SW480 (cell line): ENCODE measurements at regions not wholly inside any gene's neighbourhood (a gene's known extent, or its start where the extent isn't known, plus 50 kb on each side); places are given as distances from the start of the nearest gene placed in this dataset.

Experiments used
- DNase-seq: peaks from one replicate; pipeline ENCODE4 v3.0.0-alpha.2; 2016; ENCODE audit warnings: low spot score

DNA sequence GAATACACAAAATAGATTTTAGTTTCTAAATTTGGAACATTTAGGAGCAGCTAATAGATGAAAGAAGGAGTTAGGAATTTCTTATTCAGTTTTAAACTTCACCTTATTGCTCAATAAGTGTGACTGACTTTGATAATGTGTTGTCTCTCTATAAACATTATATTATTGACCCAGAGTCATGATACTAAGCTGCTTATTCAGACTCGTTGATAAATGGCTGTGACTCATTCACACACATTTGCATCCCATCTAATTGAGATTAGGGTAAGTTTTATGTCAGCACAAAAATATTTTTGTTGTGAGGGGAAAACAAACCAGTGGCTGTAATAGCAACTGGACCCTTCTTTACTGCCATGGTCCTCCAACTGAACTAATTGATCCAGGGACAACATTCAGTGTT lies 137.6 kb downstream of the GOLIM4 start:
- no peak for DNase-seq

DNA sequence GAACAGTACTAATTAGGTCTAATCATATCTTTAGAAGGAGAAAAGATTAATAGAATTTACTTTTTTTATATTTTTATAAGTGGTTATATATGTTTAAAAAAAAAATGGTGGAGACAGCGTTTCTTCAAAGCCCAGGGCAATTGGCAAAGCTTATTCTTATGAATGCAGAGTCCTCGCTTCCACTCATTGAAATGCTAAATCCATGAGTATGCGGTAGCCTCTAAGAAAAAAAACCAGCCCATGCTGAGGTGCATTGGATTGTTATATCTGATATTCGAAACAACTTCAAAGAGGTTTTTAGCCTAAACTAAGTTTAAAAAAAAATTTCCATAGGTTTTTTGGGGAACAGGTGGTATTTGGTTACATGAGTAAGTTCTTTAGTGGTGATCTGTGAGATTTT lies 142.8 kb downstream of the GOLIM4 start:
- no peak for DNase-seq

DNA sequence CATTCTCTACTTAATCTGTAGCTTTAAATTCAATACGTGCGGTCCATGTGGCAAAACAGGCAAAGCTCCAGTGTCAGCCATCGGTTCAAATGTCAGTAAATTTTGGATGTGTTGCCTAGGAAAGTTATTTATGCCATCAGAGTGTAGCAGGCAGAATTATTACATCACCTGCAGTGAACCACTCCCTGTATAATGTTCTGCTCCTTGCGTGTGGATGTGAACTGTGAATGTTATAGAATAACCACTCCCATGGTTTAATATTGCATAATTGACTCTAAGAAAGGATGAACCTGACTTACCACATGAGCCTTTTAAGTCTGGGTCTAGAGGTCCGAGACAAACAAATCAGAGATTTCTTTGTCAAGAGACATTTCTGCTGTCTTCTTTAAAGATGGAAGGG lies 145.5 kb downstream of the GOLIM4 start:
- DNase-seq: no peak

- DNase-seq: peak; percentile 81
Observed at GRCh38 chr3:167941234-167941995, 154.3 kb downstream of the GOLIM4 start.

GRCh38 chr3:167940241-167940640 lies 155.5 kb downstream of the GOLIM4 start:
- DNase-seq: peak; percentile 17

DNA sequence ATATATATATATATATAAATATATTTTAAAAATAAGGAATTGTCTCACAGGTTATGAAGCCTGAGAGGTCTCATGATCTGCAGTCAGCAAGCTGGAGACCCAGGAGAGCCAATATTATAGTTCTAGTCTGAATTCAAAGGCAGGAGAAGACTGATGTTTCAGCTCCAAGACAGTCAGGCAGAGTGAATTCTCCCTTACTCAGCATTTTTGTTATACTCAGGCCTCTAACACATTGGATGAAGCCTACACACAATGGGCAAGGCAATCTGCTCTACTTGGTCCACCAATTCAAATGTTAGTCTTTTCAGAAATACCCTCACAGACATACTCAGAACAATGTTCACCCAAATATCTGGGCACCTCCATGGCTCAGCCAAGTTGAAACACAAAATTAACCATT lies 157.2 kb downstream of the GOLIM4 start:
- no peak for DNase-seq

GRCh38 chr3:167936019-167936418 lies 159.7 kb downstream of the GOLIM4 start:
- DNase-seq: no peak

DNA sequence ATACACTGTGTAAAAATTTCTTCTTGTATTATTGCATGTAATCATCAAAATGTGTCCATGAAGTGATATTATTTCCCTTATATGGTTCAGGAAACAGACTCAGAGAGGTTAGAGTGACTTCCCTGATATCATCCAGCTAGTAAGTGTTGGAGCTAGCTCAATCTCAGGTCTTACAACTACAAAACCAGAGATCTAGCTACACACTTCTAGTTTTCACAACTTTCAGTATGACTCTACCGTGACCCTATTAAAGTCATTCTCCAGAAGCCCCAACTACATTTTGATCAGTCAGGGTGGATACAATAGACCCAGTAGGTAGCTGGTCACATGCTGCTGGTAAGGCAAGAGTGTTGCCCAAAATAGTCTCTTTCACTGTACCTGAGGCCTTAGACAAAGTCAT lies 165.3 kb downstream of the GOLIM4 start:
- no peak for DNase-seq

GRCh38 chr3:167929968-167930367 lies 165.8 kb downstream of the GOLIM4 start:
- no peak for DNase-seq

DNA sequence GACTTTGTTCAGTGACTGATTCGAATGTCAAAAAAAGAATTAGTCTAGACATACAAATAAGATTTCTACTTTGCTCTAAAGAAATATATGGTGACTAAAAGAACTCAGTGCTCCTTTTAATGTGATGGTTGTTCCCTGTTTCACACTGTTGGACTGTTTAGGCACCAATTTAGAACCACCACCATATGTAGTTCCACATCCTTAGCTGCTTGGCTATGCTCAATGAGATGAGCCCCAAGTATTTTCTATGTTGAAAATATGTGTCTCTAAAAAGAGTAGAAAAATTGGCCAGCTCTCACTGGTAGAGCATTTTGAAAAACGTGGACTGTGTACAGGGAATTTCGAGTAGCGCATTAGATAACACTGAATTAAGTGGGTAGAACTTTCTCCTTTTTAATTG lies 167.3 kb downstream of the GOLIM4 start:
- no peak for DNase-seq

DNA sequence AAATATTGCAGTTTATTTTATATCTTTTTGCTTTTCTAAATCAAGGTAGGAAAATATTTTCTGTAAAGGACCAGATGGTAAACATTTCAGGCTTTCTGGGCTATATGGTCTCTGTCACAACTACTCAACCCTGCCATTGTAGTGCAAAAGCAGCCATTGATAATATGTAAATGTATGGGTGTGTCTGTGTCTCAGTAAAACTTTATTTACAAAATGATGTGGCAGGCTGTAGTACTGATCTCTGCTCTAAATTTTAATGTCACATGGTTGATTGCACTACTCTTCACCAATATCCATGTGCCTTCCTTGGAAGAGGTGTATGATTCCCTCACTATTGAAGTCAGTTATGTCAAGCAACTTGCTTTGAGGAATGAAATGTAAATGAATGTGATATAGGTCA lies 175.0 kb downstream of the GOLIM4 start:
- no peak for DNase-seq

DNA sequence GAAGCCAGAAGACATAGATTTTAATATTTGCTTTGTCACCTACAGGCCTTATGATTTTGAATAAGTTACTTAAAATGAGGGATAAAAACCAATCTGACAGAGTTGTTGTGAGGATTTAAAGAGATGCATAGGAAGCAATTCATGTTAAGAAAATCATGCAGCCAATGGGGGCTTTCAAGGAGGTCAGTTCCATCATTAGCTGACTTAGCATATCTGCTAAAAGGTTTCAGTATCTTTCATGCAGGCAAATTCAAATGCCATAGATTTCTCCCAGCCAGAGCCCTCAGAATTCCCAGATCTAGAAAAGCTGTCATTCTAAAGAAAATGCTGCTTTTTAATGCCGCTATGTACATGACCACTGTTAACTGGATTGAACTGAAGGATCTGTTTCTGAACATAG lies 176.1 kb downstream of the GOLIM4 start:
- DNase-seq: no peak

- DNase-seq: no peak
Observed at GRCh38 chr3:167918686-167919085, 177.0 kb downstream of the GOLIM4 start.

- DNase-seq: no peak
Observed at GRCh38 chr3:167918008-167918596, 177.6 kb downstream of the GOLIM4 start.

DNA sequence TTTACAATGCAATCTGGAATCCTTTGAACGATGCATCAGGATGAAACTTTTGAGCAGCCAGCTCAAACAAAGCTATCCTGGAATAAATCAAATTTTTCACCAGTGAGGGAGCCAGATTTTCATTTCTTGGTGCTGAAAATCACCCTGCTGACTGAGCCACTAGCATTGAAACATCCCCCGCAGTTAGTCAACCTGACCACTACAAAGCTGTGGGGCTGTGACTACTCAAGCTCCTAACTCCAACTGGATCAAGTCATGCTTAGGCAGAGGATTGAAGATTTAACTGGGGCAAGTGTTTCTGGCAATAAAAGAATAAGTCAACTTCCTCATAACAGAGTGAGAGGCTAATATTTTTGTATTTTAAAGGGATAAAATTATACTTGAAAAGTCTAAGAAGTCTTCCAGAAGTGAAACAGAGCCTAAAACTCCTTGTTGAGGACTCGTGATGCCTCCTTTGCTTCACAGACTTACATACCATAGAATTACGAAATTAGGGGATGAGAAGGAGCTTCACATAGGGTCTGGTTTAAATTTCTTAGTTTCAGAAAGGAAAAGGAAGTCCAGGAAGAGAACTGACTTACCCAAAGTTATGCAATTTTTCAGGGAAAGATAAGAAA lies 177.8 kb downstream of the SERPINI1 start:
- peak; percentile 77 for DNase-seq

DNA sequence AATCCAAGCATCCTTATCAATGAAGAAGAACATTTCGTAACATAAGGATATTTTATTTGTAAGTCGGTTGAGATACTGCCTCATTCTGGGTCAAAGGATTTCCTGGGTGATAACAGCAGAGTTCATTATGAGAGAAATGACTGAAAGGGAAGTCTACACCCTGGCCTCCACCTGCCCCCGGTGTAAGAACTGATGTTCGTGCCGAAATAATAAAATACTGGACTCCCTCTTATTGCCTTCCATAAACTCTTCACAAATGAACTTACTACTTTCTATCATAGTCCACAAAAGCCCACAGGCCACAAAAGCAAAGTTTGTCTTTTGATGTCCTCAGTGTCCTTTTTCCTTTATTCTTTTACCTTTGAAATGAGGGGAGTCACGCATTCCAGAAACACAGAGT lies 174.4 kb downstream of the SERPINI1 start:
- peak; percentile 84 for DNase-seq

DNA sequence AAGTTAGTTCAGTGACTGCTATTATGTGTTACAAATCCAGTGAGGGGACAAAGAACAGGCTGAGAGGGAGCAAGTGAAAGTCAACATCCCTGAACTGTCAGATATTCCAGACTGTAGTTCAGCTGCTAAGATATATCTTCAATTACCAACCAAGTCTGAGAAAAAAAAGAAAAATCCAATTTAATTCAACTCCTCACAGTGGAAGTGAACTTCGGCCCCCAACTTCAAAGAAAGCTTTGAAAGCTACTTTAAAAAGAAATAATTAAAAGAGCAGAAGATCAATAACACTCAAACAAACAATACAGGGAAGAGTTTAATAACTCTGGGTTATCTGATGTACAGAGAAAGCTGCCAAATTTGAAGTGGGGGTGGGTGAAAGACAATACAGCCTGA lies 174.0 kb downstream of the SERPINI1 start:
- peak; percentile 29 for DNase-seq

DNA sequence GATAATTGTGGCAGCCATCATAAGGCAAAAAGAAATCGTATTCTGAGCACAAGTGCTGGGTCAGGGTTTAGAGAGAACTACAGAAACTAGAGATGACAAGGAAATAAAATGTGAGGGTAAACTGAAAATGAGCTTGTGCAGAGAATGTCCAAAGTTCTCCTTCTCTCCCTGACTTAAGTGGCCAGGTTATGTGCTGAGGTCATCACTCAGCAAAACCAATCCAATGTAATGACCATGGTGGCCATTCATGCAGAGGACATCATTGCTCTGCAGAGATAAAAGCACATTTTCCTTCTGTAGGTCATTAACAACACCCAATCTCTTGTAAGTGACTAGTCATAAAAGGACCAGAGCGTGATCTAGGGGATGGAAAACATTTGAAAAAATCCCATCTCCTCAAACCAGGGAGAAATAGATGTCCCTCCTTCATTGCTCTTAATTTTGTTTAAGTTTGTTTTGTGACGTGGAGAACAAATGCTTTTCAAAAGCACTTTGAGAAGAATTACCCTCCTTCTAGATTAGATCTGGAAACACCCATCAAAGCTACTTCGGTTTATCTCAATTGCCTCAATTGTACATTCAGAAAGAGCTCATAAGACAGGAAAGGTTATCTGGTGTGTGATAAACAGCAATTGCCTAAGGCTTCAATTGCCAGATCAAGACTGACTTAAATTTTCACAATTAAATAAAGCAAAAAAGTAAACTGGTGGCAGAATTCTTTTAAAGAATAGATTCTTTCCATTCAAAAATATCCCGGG lies 173.4 kb downstream of the SERPINI1 start:
- DNase-seq: no peak

DNA sequence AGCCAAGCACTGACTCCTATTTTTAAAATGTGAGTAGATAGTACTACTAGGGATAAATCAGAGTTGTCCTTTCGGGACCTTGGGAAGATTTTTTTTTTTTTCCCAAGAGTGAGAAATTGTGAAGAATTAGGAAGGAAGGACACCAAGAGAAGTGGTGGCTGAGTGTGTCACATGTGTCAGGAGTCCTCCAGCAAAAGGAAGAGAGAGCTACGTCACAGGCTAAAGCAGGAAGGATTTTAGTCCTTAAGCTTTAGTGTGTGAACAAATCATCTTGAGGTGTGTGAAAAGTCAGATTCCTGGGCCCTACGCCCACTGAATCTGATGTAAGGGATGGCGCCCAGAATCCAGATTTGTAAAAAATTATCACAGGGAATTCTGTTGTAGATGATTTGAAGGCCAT lies 172.7 kb downstream of the SERPINI1 start:
- DNase-seq: no peak

- no peak for DNase-seq
Observed at GRCh38 chr3:167901138-167901537, 165.6 kb downstream of the SERPINI1 start.

DNA sequence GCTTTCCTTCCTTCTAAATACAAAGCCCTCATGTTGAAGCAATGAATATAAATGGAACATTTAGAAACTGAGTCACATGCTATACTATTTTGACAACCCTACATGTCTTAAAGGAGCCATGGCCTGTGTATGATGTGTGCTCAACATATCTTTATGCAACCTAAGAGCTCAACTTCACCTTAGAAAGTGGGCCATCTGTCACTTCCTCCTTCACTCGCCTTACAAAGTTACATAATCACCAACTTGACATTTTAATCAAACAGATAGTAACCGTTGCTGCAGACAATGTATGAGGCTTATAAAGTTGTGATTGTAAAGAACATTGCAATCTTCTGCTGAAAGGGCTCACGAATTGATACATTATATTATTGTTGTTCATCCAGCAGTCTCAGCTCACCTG lies 163.6 kb downstream of the SERPINI1 start:
- no peak for DNase-seq

DNA sequence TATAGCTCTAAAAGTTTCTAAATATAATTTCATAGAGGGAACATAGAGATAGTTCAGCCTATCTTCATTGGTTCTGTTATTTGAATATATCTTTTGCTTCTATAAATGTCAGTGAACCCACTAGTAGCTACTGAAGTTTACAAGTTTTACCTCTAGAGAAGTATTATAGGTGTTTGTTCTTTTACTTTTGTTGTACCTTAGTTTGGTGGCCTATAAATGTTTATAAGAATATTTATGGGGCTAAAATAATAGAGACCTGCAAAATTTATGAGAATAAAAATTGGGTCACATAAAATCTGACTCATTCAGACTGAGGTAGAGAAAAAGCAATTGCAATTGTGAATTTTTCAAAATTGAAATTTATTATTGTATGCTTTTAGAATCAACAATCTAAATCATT lies 162.6 kb downstream of the SERPINI1 start:
- DNase-seq: no peak

- no peak for DNase-seq
Observed at GRCh38 chr3:167895684-167896083, 160.2 kb downstream of the SERPINI1 start.
